ENCODE measurements at regions not wholly inside any gene's neighbourhood (a gene's known extent, or its start where the extent isn't known, plus 50 kb on each side); places are given as distances from the start of the nearest gene placed in this dataset.
"Not testable (repeated sequence)": the region's sequence is repeated elsewhere in the genome, so short reads cannot be mapped to it uniquely, and the experiment has no call there.

- intact Hi-C loops (cut with DNase I): no loop called here
These were observed 258.8 kb downstream of the TPBG start for GRCh38 chr6:82622461-82622860.

GRCh38 chr6:82624251-82624650 lies 260.6 kb downstream of the TPBG start:
- DNase-seq: no peak
- intact Hi-C loops (cut with DNase I): no loop called here

More at GRCh38 chr6:82622461-82622860, 258.8 kb downstream of the TPBG start:
- no peak for DNase-seq

GRCh38 chr6:82626946-82627345 lies 263.3 kb downstream of the TPBG start:
- intact Hi-C loops (cut with DNase I): not testable (repeated sequence)
- peak in 1 of 10 donors; percentile 61 for DNase-seq

- intact Hi-C loops (cut with DNase I): no loop called here
- no peak for DNase-seq
These were observed 266.3 kb downstream of the TPBG start for GRCh38 chr6:82629921-82630320.

GRCh38 chr6:82641677-82642076 lies 278.1 kb downstream of the TPBG start:
- intact Hi-C loops (cut with DNase I): no loop called here
- DNase-seq: no peak

- DNase-seq: no peak
- intact Hi-C loops (cut with DNase I): no loop called here
These were observed 282.1 kb downstream of the TPBG start for GRCh38 chr6:82645536-82646230.

GRCh38 chr6:82646231-82646615 lies 282.6 kb downstream of the TPBG start:
- intact Hi-C loops (cut with DNase I): no loop called here

GRCh38 chr6:82651845-82652335 lies 288.3 kb downstream of the TPBG start:
- DNase-seq: no peak
- intact Hi-C loops (cut with DNase I): no loop called here

More at GRCh38 chr6:82646231-82646615, 282.6 kb downstream of the TPBG start:
- no peak for DNase-seq

GRCh38 chr6:82679232-82679631 lies 315.6 kb downstream of the TPBG start:
- DNase-seq: no peak
- intact Hi-C loops (cut with DNase I): no loop called here

- no peak for DNase-seq
- intact Hi-C loops (cut with DNase I): no loop called here
These were observed 316.6 kb downstream of the TPBG start for GRCh38 chr6:82680192-82680591.

GRCh38 chr6:82681119-82681714 lies 317.6 kb downstream of the TPBG start:
- intact Hi-C loops (cut with DNase I): no loop called here
- DNase-seq: no peak

- intact Hi-C loops (cut with DNase I): no loop called here
- no peak for DNase-seq
These were observed 323.1 kb downstream of the TPBG start for GRCh38 chr6:82686719-82687118.

GRCh38 chr6:82687855-82688254 lies 324.2 kb downstream of the TPBG start:
- intact Hi-C loops (cut with DNase I): no loop called here
- DNase-seq: peak in 1 of 10 donors; percentile 76

GRCh38 chr6:82690283-82690682 lies 326.7 kb downstream of the TPBG start:
- intact Hi-C loops (cut with DNase I): no loop called here
- DNase-seq: no peak

GRCh38 chr6:82691997-82692396 lies 328.4 kb downstream of the TPBG start:
- intact Hi-C loops (cut with DNase I): no loop called here
- DNase-seq: no peak

- peak in 1 of 10 donors; percentile 26 for DNase-seq
- intact Hi-C loops (cut with DNase I): no loop called here
These were observed 329.5 kb downstream of the TPBG start for GRCh38 chr6:82693094-82693493.

GRCh38 chr6:82701341-82701740 lies 337.7 kb downstream of the TPBG start:
- intact Hi-C loops (cut with DNase I): no loop called here

GRCh38 chr6:82702574-82702973 lies 339.0 kb downstream of the TPBG start:
- no peak for DNase-seq
- intact Hi-C loops (cut with DNase I): no loop called here

More at GRCh38 chr6:82701341-82701740, 337.7 kb downstream of the TPBG start:
- DNase-seq: no peak

GRCh38 chr6:82703230-82703629 lies 339.6 kb downstream of the TPBG start:
- DNase-seq: no peak
- intact Hi-C loops (cut with DNase I): no loop called here

GRCh38 chr6:82704045-82704444 lies 340.4 kb downstream of the TPBG start:
- intact Hi-C loops (cut with DNase I): no loop called here
- DNase-seq: no peak

GRCh38 chr6:82705579-82705978 lies 342.0 kb downstream of the TPBG start:
- peak in 1 of 10 donors; percentile 73 for DNase-seq
- intact Hi-C loops (cut with DNase I): no loop called here

Data from posterior cingulate gyrus (tissue), 11 donors.